Activated CD4-positive, alpha-beta T cell treated with anti-CD3 and anti-CD28 coated beads for 48 hours (primary cell): ENCODE measurements at regions not wholly inside any gene's neighbourhood (a gene's known extent, or its start where the extent isn't known, plus 50 kb on each side); places are given as distances from the start of the nearest gene placed in this dataset.

Experiments
- DNase-seq: peaks from one replicate; pipeline ENCODE4 v3.0.0-alpha.2; 2020

GRCh38 chr18:41532344-41533086 is 422.5 kb upstream of the PIK3C3 start:
- DNase-seq = no peak

GRCh38 chr18:41530970-41531369 is 424.1 kb upstream of the PIK3C3 start:
- DNase-seq = no peak

- no peak for DNase-seq
These were observed 425.9 kb upstream of the PIK3C3 start for GRCh38 chr18:41529093-41529492.

- no peak for DNase-seq
These were observed 429.0 kb upstream of the PIK3C3 start for GRCh38 chr18:41526054-41526453.

DNA sequence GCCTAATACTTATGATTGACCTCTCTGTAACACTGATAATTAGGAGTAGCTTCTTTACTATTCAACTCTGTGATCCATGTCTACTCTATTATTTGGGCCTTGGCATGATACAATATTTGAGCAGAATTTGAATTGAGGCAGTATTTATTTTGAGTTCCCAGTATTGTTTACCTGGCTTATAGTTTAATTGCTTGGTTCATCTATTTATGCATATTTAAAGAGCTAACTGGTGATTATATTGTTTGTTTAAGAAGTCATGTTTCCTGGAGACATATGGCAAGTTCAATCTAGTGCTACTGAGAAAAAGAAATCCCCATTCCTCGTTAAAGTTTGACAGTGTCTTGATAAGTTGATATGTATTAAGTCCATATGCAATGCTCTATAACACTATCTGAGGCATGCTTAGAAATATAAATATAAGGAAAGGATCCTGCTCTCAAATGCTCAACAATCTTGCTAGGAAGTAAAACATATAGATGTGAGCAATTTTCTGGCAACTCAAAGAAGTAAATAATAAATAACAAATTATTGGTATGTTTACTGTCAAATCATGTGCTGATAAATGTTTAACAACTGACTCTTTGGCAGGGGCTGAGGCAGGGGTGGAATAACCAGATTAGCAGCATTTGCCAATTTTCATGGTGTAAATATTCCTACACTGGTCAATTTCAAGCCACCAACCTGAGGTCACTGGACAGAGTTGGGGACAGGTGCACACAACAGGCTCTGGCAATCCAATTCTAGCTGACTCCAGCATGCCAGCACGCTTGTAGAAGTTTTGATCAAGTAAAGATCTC is 430.2 kb upstream of the PIK3C3 start:
- DNase-seq = no peak

DNA sequence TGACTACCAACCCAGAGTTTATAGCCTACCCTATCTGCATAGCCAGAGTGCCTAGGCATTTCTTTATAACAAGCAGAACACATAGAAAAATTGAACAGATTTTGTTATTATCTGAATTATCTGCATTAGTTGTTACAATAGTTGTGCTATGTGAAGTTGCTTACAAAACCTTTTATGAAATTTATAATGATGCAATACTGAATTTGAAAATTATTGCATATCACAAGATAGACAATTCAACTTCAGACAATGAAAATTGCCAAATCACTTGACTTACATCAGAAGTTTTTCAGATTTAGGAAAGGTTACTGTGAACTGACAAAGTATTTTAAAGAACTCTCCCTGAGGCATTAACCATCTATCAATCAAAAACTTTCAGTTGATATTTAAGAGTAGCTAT is 437.9 kb upstream of the PIK3C3 start:
- DNase-seq = no peak

DNA sequence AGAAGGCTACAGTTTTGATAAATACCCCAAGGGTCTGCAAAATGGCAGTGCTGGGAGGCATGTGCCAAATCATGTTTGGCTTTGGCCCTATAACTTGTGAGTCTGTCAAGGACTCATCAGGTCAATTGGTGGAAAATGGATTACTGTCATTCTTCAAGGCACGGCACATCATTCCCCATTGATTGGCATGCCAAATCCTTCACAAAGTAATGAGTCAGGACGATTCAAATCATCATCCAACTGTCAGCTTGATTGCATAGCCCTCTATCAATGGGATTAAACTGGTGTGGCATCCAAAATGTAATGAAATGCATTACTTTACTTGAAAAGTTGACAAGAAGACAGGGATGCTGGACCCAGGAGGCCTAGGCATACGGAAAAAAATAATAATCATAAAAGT is 441.6 kb upstream of the PIK3C3 start:
- no peak for DNase-seq

DNA sequence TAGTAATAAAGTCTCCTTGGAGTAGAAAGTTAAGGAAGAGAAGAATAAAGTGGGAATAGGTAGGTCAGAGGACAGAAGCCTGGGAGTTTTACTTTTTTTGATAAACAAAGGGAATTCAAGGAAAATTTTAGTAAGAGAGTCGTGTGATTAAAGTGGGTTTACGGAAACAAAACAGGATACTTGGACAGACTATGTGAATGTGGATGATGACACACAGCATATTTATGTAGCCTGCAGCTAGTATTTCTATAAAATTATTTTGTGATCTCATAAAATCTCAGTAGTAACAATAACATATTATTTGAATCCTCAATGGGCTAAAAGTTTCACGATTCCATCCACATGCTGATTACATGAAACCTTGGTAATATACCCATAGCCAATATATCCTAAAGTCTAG is 450.7 kb upstream of the PIK3C3 start:
- DNase-seq = no peak

DNA sequence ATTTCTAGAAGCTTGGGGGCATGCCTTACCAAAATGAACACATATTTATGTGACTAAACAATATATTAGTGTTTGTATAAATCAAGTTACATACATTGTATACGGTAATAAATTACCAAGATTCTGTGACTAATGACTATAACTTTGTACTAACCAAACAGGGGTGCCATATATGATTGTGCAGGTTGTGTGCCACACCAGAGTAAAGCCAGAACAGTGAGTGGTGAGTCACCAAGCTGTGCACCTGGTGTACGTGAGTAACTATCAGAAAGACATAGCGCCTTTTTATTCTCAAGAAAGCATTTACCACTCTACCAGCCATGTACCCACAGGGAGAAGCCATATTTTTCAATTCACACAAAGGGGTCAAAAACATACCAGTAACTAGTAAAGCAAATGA is 453.2 kb upstream of the PIK3C3 start:
- DNase-seq = no peak

DNA sequence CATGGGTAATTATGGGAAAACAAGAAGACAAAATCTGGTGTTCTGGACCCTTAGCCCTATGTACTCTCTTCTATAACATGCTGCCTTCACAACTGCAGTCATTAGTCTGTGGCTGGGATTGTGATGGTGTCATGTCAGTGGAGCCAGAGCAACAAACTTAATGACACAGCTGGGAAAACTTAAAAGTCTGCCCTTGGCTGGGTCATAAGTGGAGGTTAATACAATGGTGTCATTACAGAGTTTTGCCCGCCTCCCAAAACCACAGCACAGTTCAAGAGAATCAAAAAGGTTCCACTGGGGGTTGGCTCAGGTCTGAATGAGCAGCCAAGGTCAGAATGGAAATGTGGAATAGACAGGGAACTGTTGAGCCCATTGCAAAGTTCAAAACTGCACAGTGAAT is 455.7 kb upstream of the PIK3C3 start:
- DNase-seq = no peak

- DNase-seq = no peak
These were observed 464.2 kb upstream of the PIK3C3 start for GRCh38 chr18:41490861-41491260.

GRCh38 chr18:41486575-41486974 is 468.5 kb upstream of the PIK3C3 start:
- DNase-seq = no peak

DNA sequence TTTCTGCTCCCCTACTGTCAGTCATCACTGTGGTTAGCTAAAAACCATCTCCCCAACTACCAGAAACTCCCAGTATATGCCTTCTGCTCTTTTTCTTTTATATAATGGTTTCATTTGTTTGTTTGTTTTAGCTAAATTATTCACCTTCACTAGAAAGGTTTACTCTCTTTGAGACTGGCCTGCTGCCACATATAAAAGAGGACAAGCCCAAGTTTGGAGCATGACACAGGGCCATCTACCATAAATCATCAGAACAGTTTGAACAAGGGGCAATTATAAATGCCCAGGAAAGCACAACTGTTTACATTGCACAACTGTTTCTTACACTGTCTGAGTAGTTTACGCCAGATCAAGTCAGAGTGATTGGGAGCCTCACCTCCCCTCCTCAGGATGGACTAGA is 471.0 kb upstream of the PIK3C3 start:
- DNase-seq = no peak

GRCh38 chr18:41482501-41482900 is 472.5 kb upstream of the PIK3C3 start:
- DNase-seq = no peak

- no peak for DNase-seq
These were observed 488.4 kb upstream of the PIK3C3 start for GRCh38 chr18:41466436-41467160.

DNA sequence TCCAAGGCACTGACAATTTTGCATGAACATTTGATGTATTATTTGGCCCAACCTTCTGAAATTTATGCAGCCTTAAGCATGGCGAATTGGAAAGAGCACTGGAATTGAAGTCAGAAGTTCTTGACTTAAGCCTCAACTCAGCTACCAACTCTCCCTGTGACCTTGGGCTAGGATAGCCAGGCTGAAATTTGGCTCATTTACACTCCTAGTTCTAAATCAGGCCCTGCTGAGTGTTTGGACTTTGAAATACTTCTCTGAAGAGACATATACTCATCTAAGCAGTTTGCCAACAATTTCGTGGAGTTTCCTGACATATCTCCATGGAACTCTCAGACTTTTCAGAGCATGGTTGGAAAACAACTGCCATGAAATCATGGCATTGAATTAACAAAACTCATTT is 489.6 kb upstream of the PIK3C3 start:
- no peak for DNase-seq

- no peak for DNase-seq
These were observed 490.8 kb upstream of the PIK3C3 start for GRCh38 chr18:41464278-41464677.

- no peak for DNase-seq
These were observed 492.1 kb upstream of the PIK3C3 start for GRCh38 chr18:41462946-41463345.

DNA sequence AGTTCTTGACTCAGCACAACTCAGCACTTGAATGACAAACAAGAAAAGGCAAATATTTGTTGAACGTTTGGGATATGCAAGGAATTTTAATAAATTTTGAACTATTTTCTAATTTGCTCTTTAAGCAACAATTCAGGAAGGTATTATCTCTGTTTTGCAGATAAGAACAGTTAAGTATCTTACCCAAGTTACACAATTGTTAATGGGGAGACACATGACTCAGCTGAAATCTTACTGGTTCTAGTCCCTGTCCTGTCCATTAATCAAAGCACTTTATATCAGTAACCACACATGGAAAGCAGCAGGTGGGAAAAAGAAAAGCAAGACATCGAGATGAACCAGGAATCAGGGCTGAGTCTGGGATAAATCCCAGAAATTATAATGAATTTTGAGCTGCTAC is 493.9 kb upstream of the PIK3C3 start:
- no peak for DNase-seq

DNA sequence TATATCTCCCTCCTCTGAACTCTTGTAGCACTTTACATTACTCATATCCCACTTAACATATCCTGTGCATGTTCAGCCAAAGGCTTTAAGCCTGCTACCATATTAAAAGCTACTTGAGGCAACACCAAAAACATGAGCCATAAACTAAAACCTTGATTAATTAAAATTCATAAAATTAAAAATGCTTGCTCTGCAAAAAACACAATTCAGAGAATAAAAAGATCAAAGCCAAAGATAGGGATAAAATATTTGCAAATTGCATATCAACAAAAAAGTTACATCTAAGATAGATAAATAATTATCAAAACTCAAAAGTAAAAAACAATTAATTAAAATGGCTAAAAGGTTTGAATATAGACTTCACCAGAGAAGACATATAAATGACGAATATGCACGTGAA is 495.4 kb upstream of the PIK3C3 start:
- DNase-seq = no peak

DNA sequence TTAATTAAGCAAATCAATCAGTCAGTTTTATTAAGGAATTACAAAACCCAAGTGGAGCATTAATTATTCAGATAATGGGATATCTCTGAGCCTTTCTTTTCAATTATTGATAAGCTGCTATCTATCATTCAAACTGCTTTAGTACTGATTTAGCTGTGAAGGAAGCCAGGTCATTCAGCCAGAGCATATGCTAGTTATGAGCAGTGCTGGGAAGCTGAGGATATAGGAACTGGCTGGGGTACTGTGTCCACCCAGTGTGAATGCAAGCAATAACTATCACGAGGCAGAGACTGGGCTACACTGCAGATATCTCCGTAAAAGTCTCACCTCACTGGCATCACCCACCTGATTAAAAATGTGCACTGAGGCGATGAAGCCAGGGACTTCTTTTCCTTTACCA is 496.7 kb upstream of the PIK3C3 start:
- DNase-seq = no peak

DNA sequence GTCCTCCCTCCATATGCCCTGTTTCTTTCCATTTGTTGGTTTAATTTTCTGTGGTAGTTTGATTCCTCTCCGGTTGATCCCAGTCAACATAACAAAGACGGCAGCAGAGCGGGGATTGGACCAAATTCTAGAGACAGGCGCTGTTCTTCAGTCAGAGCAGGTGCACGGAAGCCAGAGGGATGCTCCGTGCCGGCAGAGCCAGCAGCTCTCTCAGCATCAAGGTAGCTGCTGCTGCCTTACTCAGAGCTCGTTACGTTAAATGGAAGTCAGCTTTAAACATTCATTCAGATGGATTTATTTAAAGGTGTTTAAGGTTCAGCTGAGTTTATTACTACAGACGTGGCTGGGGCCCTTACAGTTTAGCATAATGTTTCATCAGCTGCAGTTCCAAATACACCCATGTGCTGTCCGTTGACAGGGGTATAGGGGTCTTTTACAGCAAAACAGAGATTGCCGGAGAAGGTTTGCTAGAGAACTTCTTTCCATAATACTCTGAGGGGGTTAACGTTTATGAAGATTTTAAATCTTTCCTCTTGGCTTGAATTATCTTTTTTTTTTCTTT is 497.2 kb upstream of the PIK3C3 start:
- DNase-seq = no peak

GRCh38 chr18:41456831-41457230 is 498.2 kb upstream of the PIK3C3 start:
- DNase-seq = no peak

- DNase-seq = no peak
These were observed 505.4 kb upstream of the PIK3C3 start for GRCh38 chr18:41449612-41450011.
